OCI-LY3 (cell line): ENCODE measurements at regions not wholly inside any gene's neighbourhood (a gene's known extent, or its start where the extent isn't known, plus 50 kb on each side); places are given as distances from the start of the nearest gene placed in this dataset.

Source experiments
- H2AFZ ChIP-seq: fragments of 200-600, 300-600 bp; shearing (Covaris generic); 2 replicates; pipeline ENCODE4 v1.6.0; 2014; ENCODE audit warnings: antibody characterized with exemption, low read depth, low read length
- H3K27ac ChIP-seq: fragments of 200-600, 300-600 bp; sonication (generic); 2 replicates; pipeline ENCODE4 v1.5.1; 2014; ENCODE audit warnings: mild to moderate bottlenecking, low read length, moderate library complexity, mixed read lengths
- H3K27me3 ChIP-seq: fragments of 200-600, 300-600 bp; sonication (generic); 2 replicates; pipeline ENCODE4 v1.6.1; 2014; ENCODE audit warnings: low read depth, low read length, mixed read lengths
- H3K36me3 ChIP-seq: fragments of 200-600, 300-600 bp; sonication (generic); replicated peaks from 2 replicates; pipeline ENCODE3; 2014; ENCODE audit warnings: low read depth, low read length, mixed read lengths
- H3K4me1 ChIP-seq: fragments of 300-600, 200-600 bp; sonication (generic); 2 replicates; pipeline ENCODE4 v1.6.1; 2014; ENCODE audit warnings: low read length, mixed read lengths
- H3K4me2 ChIP-seq: fragments of 200-600, 300-600 bp; sonication (generic); 2 replicates; pipeline ENCODE4 v1.6.1; 2014; ENCODE audit warnings: low read length, mixed read lengths
- H3K4me3 ChIP-seq: fragments of 300-600, 200-600 bp; sonication (generic); 2 replicates; pipeline ENCODE4 v1.5.1; 2014; ENCODE audit warnings: antibody characterized with exemption, mild to moderate bottlenecking, low read length, moderate library complexity
- H3K79me2 ChIP-seq: fragments of 300-600, 200-600 bp; shearing (Covaris generic); 2 replicates; pipeline ENCODE4 v1.6.1; 2014; ENCODE audit warnings: mild to moderate bottlenecking, low read length, mixed read lengths
- H3K9ac ChIP-seq: fragments of 300-600, 200-600 bp; shearing (Covaris generic); 2 replicates; pipeline ENCODE4 v1.6.0; 2014; ENCODE audit warnings: mild to moderate bottlenecking, low read length, moderate library complexity
- H3K9me3 ChIP-seq: fragments of 200-600, 300-600 bp; shearing (Covaris generic); 2 replicates; pipeline ENCODE4 v1.6.1; 2014; ENCODE audit warnings: low read length, mixed read lengths; ENCODE audit not compliant: insufficient read depth
- H4K20me1 ChIP-seq: fragments of 200-600, 300-600 bp; sonication (generic); 2 replicates; pipeline ENCODE4 v1.6.1; 2016; ENCODE audit warnings: low read length, mixed read lengths; ENCODE audit not compliant: insufficient read depth
- CTCF ChIP-seq: fragments of 200-600, 300-600 bp; sonication (generic); IDR thresholded peaks from 2 replicates; pipeline ENCODE4 v1.5.1; 2014; ENCODE audit warnings: antibody characterized with exemption, low read length, low read depth
- EZH2phosphoT487 ChIP-seq: fragments of 200-600 bp; shearing (Covaris generic); IDR thresholded peaks from 2 replicates; pipeline ENCODE4 v1.6.1; 2018; ENCODE audit warnings: antibody characterized with exemption, mixed run types, low read depth

- H3K4me2 ChIP-seq, result no peak overlapping the region
- H3K4me1 ChIP-seq, result no peaks in the 10 kb centered on the region
- H3K9ac ChIP-seq, result no peak overlapping the region
- no peaks in the 10 kb centered on the region for H3K79me2 ChIP-seq
- TF ChIP-seq EZH2phosphoT487 (no peak), CTCF (no peak)
- H3K36me3 ChIP-seq, result no peaks in the 10 kb centered on the region
- H2AFZ ChIP-seq, result no peak overlapping the region
- no peaks in the 10 kb centered on the region for H4K20me1 ChIP-seq
- no peak overlapping the region for H3K27ac ChIP-seq
- H3K4me3 ChIP-seq, result no peak overlapping the region
- no peaks in the 10 kb centered on the region for H3K9me3 ChIP-seq
- H3K27me3 ChIP-seq, result no peaks in the 10 kb centered on the region
These were observed 264.8 kb downstream of the CSNK1G3 start for GRCh38 chr5:123776761-123777160.

GRCh38 chr5:123771715-123772114 lies 259.7 kb downstream of the CSNK1G3 start:
- Histone ChIP-seq H3K36me3 (no peaks in the 10 kb centered on the region), H3K79me2 (no peaks in the 10 kb centered on the region), H3K27me3 (no peaks in the 10 kb centered on the region), H3K9me3 (no peaks in the 10 kb centered on the region), H3K4me1 (no peaks in the 10 kb centered on the region), H3K4me3 (no peak overlapping the region), H2AFZ (no peak overlapping the region), H3K27ac (no peak overlapping the region), H3K4me2 (no peak overlapping the region), H4K20me1 (no peaks in the 10 kb centered on the region), H3K9ac (no peak overlapping the region)
- no peak for TF ChIP-seq EZH2phosphoT487
- no peak for TF ChIP-seq CTCF

- Histone ChIP-seq H3K4me2 (no peak overlapping the region), H3K4me3 (no peak overlapping the region), H3K9ac (no peak overlapping the region), H3K9me3 (no peaks in the 10 kb centered on the region), H3K36me3 (no peaks in the 10 kb centered on the region), H4K20me1 (no peaks in the 10 kb centered on the region), H3K79me2 (no peaks in the 10 kb centered on the region), H2AFZ (no peak overlapping the region), H3K27ac (no peak overlapping the region), H3K27me3 (no peaks in the 10 kb centered on the region), H3K4me1 (no peaks in the 10 kb centered on the region)
- TF ChIP-seq CTCF, result no peak
- no peak for TF ChIP-seq EZH2phosphoT487
These were observed 251.2 kb downstream of the CSNK1G3 start for GRCh38 chr5:123763201-123763600.

- H3K27me3 ChIP-seq, result no peaks in the 10 kb centered on the region
- no peak overlapping the region for H3K9ac ChIP-seq
- no peak overlapping the region for H2AFZ ChIP-seq
- no peaks in the 10 kb centered on the region for H3K9me3 ChIP-seq
- no peaks in the 10 kb centered on the region for H3K79me2 ChIP-seq
- H3K4me2 ChIP-seq, result no peak overlapping the region
- no peaks in the 10 kb centered on the region for H3K4me1 ChIP-seq
- TF ChIP-seq CTCF (no peak), EZH2phosphoT487 (no peak)
- H4K20me1 ChIP-seq, result no peaks in the 10 kb centered on the region
- H3K27ac ChIP-seq, result no peak overlapping the region
- no peaks in the 10 kb centered on the region for H3K36me3 ChIP-seq
- no peak overlapping the region for H3K4me3 ChIP-seq
These were observed 244.8 kb downstream of the CSNK1G3 start for GRCh38 chr5:123756816-123757215.
